ENCODE measurements at regions not wholly inside any gene's neighbourhood (a gene's known extent, or its start where the extent isn't known, plus 50 kb on each side); places are given as distances from the start of the nearest gene placed in this dataset.

- Histone ChIP-seq H3K4me1 (no peaks in the 10 kb centered on the region), H3K27me3 (no peaks in the 10 kb centered on the region), H3K9me3 (no peaks in the 10 kb centered on the region), H3K4me3 (no peak overlapping the region), H3K27ac (no peak overlapping the region), H3K36me3 (no peaks in the 10 kb centered on the region)
- DNase-seq, result no peak
- intact Hi-C loops (cut with DNase I), result no loop called here
- no peak for TF ChIP-seq POLR2AphosphoS5 (IDR thresholded peaks at IDR 0.05)
- TF ChIP-seq EP300 (IDR thresholded peaks at IDR 0.05), result no peak
- no peak for TF ChIP-seq POLR2A (IDR thresholded peaks at IDR 0.05)
- TF ChIP-seq CTCF (IDR thresholded peaks at IDR 0.05), result no peak
These were observed 458.5 kb downstream of the GPAM start for GRCh38 chr10:111725050-111725449.

GRCh38 chr10:111732166-111732785, 451.3 kb downstream of the GPAM start:
- Histone ChIP-seq H3K27ac (no peak overlapping the region), H3K4me3 (no peak overlapping the region), H3K36me3 (no peaks in the 10 kb centered on the region), H3K27me3 (no peaks in the 10 kb centered on the region), H3K4me1 (no peaks in the 10 kb centered on the region), H3K9me3 (no peaks in the 10 kb centered on the region)
- TF ChIP-seq CTCF (IDR thresholded peaks at IDR 0.05) (no peak), EP300 (IDR thresholded peaks at IDR 0.05) (no peak), POLR2A (IDR thresholded peaks at IDR 0.05) (no peak), POLR2AphosphoS5 (IDR thresholded peaks at IDR 0.05) (no peak)
- WGBS, 2 donors, result 81 to 87% methylated on average over 1 of the region's 1 CpG
- no peak for DNase-seq
- intact Hi-C loops (cut with DNase I), result no loop called here

- no peaks in the 10 kb centered on the region for H3K9me3 ChIP-seq
- no peak for DNase-seq
- H3K27me3 ChIP-seq, result no peaks in the 10 kb centered on the region
- TF ChIP-seq EP300 (IDR thresholded peaks at IDR 0.05), result no peak
- TF ChIP-seq POLR2A (IDR thresholded peaks at IDR 0.05), result no peak
- TF ChIP-seq CTCF (IDR thresholded peaks at IDR 0.05), result no peak
- H3K27ac ChIP-seq, result no peak overlapping the region
- no peak overlapping the region for H3K4me3 ChIP-seq
- 36 to 51% methylated on average over 6 of the region's 6 CpGs for WGBS, 2 donors
- no peaks in the 10 kb centered on the region for H3K4me1 ChIP-seq
- intact Hi-C loops (cut with DNase I), result no loop called here
- H3K36me3 ChIP-seq, result no peaks in the 10 kb centered on the region
These were observed 444.3 kb downstream of the GPAM start for GRCh38 chr10:111739125-111739873.

GRCh38 chr10:111739874-111740139, 443.8 kb downstream of the GPAM start:
- no peaks in the 10 kb centered on the region for H3K4me1 ChIP-seq
- 63 to 80% methylated on average over 1 of the region's 1 CpG for WGBS, 2 donors
- no peak overlapping the region for H3K4me3 ChIP-seq
- intact Hi-C loops (cut with DNase I), result no loop called here
- no peak for TF ChIP-seq POLR2AphosphoS5 (IDR thresholded peaks at IDR 0.05)
- no peak overlapping the region for H3K27ac ChIP-seq
- no peak for DNase-seq
- H3K9me3 ChIP-seq, result no peaks in the 10 kb centered on the region
- no peaks in the 10 kb centered on the region for H3K27me3 ChIP-seq
- no peaks in the 10 kb centered on the region for H3K36me3 ChIP-seq

- no peak for DNase-seq
- Histone ChIP-seq H3K4me3 (no peak overlapping the region), H3K27me3 (no peaks in the 10 kb centered on the region), H3K27ac (no peak overlapping the region), H3K36me3 (no peaks in the 10 kb centered on the region), H3K9me3 (no peaks in the 10 kb centered on the region), H3K4me1 (peaks cover 0 to 5% (median 0%) of the 10 kb centered on the region in 4 donors)
- TF ChIP-seq EP300 (IDR thresholded peaks at IDR 0.05), result no peak
- no peak for TF ChIP-seq CTCF (IDR thresholded peaks at IDR 0.05)
- TF ChIP-seq POLR2AphosphoS5 (IDR thresholded peaks at IDR 0.05), result no peak
- no peak for TF ChIP-seq POLR2A (IDR thresholded peaks at IDR 0.05)
- WGBS, 2 donors, result 56 to 58% methylated on average over 2 of the region's 2 CpGs
- intact Hi-C loops (cut with DNase I), result no loop called here
These were observed 437.6 kb downstream of the GPAM start for GRCh38 chr10:111745982-111746381.

Data from sigmoid colon (tissue), 6 donors.